Right atrium auricular region (tissue), 2 donors: ENCODE measurements at regions not wholly inside any gene's neighbourhood (a gene's known extent, or its start where the extent isn't known, plus 50 kb on each side); places are given as distances from the start of the nearest gene placed in this dataset.

ENCODE experiments used
- DNase-seq: peaks from one replicate; pipeline ENCODE4 v3.0.0-alpha.2; 2019; ENCODE audit warnings: low spot score
- H3K27ac ChIP-seq, 2 donors: fragments of 200-600 bp; sonication (generic); 1 replicate in 1 of 2; 2 replicates in 1 of 2; pipeline ENCODE4 v1.5.1; 2016 to 2019
- H3K27me3 ChIP-seq, 2 donors: fragments of 200-600 bp; sonication (generic); one replicate each; pipeline versions ENCODE4 v1.5.1 to v1.6.0; 2017 to 2019
- H3K36me3 ChIP-seq: fragments of 200-600 bp; sonication (generic); one replicate; pipeline ENCODE4 v1.5.1; 2016
- H3K4me1 ChIP-seq, 2 donors: fragments of 200-600 bp; sonication (generic); one replicate each; pipeline versions ENCODE4 v1.5.1 to v1.6.0; 2017 to 2019
- H3K4me3 ChIP-seq, 2 donors: fragments of 200-600 bp; sonication (generic); 1 replicate in 1 of 2; 2 replicates in 1 of 2; pipeline ENCODE4 v1.5.1; 2017 to 2019; ENCODE audit warnings: mild to moderate bottlenecking in 1 of 2, moderate library complexity in 1 of 2
- H3K9me3 ChIP-seq, 2 donors: fragments of 200-600 bp; sonication (generic); one replicate each; pipeline ENCODE4 v1.5.1; 2019
- CTCF ChIP-seq, 2 donors: fragments of 200-600 bp; sonication (generic); IDR thresholded peaks; one replicate each; pipeline ENCODE4 v1.5.1; 2019; ENCODE audit warnings: antibody characterized with exemption in 2 of 2

GRCh38 chr20:17059465-17059864 is 167.4 kb upstream of the PCSK2 start:
- TF ChIP-seq CTCF (IDR thresholded peaks at IDR 0.05): no peak
- Histone ChIP-seq H3K9me3 (peaks cover 0 to 17% of the 10 kb centered on the region in 2 donors), H3K27me3 (no peaks in the 10 kb centered on the region), H3K4me3 (no peak overlapping the region), H3K4me1 (no peaks in the 10 kb centered on the region), H3K36me3 (no peaks in the 10 kb centered on the region), H3K27ac (no peak overlapping the region)
- DNase-seq: no peak

- Histone ChIP-seq H3K4me1 (no peaks in the 10 kb centered on the region), H3K27me3 (no peaks in the 10 kb centered on the region), H3K9me3 (peaks cover 0 to 17% of the 10 kb centered on the region in 2 donors), H3K36me3 (no peaks in the 10 kb centered on the region), H3K27ac (no peak overlapping the region), H3K4me3 (no peak overlapping the region)
- no peak for DNase-seq
- TF ChIP-seq CTCF (IDR thresholded peaks at IDR 0.05): no peak
Observed at GRCh38 chr20:17061715-17062114, 165.1 kb upstream of the PCSK2 start.

- no peaks in the 10 kb centered on the region for H3K4me1 ChIP-seq
- H3K27ac ChIP-seq: no peak overlapping the region
- no peak for DNase-seq
Observed at GRCh38 chr20:17062712-17063111, 164.1 kb upstream of the PCSK2 start.

GRCh38 chr20:17066902-17067301 is 159.9 kb upstream of the PCSK2 start:
- Histone ChIP-seq H3K9me3 (peaks cover 0 to 2% of the 10 kb centered on the region in 2 donors), H3K4me1 (no peaks in the 10 kb centered on the region), H3K36me3 (no peaks in the 10 kb centered on the region), H3K27me3 (no peaks in the 10 kb centered on the region), H3K27ac (no peak overlapping the region), H3K4me3 (no peak overlapping the region)
- DNase-seq: no peak
- TF ChIP-seq CTCF (IDR thresholded peaks at IDR 0.05): no peak

More at GRCh38 chr20:17062712-17063111, 164.1 kb upstream of the PCSK2 start:
- Histone ChIP-seq H3K36me3 (no peaks in the 10 kb centered on the region), H3K27me3 (no peaks in the 10 kb centered on the region), H3K4me3 (no peak overlapping the region), H3K9me3 (peaks cover 0 to 11% of the 10 kb centered on the region in 2 donors)
- no peak for TF ChIP-seq CTCF (IDR thresholded peaks at IDR 0.05)

GRCh38 chr20:17068084-17068711 is 158.6 kb upstream of the PCSK2 start:
- Histone ChIP-seq H3K4me1 (no peaks in the 10 kb centered on the region), H3K36me3 (no peaks in the 10 kb centered on the region), H3K4me3 (no peak overlapping the region), H3K9me3 (no peaks in the 10 kb centered on the region), H3K27me3 (no peaks in the 10 kb centered on the region), H3K27ac (no peak overlapping the region)
- DNase-seq: no peak
- TF ChIP-seq CTCF (IDR thresholded peaks at IDR 0.05): no peak

GRCh38 chr20:17077030-17077429 is 149.8 kb upstream of the PCSK2 start:
- TF ChIP-seq CTCF (IDR thresholded peaks at IDR 0.05): no peak
- no peaks in the 10 kb centered on the region for H3K36me3 ChIP-seq
- H3K27me3 ChIP-seq: no peaks in the 10 kb centered on the region
- H3K4me1 ChIP-seq: no peaks in the 10 kb centered on the region
- no peaks in the 10 kb centered on the region for H3K9me3 ChIP-seq
- no peak overlapping the region for H3K4me3 ChIP-seq
- DNase-seq: no peak
- no peak overlapping the region for H3K27ac ChIP-seq
